ENCODE measurements at regions not wholly inside any gene's neighbourhood (a gene's known extent, or its start where the extent isn't known, plus 50 kb on each side); places are given as distances from the start of the nearest gene placed in this dataset.
A peak's percentile ranks its signal among the peaks of the same experiment; 100 is the strongest.

- DNase-seq, result no peak
Observed at GRCh38 chr22:49306632-49307480, 520.8 kb downstream of the BRD1 start.

DNA sequence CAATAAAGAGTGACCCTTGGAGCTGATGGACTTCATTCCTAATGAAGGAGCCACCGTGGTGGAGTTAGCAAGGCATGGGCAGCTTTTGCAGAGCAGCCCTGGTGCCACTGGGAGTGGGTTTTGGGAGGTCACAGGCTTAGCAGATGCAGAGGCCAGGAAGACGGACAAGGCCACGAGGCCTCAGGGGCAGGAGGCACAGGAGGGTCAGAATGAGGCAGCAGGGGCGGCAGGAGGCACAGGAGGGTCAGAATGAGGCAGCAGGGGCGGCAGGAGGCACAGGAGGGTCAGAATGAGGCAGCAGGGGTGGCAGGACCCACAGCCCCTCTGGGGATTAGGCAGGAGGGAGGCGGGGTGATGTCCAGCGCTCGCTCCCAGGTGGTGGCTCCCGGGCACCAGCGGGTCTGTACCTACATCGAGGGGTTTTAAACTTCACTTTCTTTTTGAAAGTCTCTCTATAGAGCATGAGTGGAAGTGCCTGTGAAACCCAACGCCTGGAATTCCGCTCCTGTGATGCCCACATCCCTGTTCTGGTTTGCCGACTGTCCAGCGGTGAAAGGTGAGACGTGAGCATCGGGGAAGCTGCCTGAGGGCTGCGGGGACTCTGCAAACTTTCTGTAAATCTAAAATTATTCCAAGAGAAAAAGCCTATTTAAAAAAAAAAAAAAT is 521.6 kb downstream of the BRD1 start:
- no peak for DNase-seq

GRCh38 chr22:49305214-49305965 is 522.3 kb downstream of the BRD1 start:
- DNase-seq, result peak; percentile 26

GRCh38 chr22:49303781-49304461 is 523.8 kb downstream of the BRD1 start:
- DNase-seq, result no peak

DNA sequence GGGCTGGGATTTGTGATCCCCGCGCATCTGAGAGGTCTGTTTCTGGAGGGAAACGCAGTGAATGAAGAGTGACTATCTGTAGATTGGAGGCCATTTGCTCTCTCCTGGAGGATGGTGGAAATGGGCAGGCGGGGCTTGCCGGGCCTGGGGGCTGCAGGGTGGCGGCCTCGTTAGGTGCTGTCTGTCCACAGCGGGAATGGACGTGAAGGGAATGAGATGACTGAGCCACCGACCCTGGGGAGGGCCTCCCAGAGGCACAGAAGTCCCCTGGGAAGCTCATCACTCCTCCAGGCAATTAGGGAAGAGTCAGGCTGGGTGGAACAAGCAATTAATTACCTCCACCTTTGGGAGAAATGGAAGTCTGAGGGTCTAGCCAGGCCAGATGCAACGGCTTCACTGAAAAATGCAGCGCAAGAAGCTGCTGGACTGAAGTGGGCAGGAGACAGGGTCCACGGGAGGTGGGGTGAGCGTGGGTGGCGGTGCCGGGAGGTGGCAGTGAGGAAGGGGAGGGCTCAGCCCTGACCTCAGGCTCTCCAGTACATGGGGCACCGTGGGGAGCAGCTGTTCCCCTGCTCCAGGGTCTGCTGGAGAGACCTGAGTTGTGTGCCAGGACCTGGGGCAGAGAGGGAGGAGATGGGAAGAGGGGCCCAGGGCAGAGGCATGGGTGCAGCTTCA is 524.5 kb downstream of the BRD1 start:
- DNase-seq, result no peak

GRCh38 chr22:49302530-49302929 is 525.1 kb downstream of the BRD1 start:
- DNase-seq, result no peak

GRCh38 chr22:49302150-49302460 is 525.6 kb downstream of the BRD1 start:
- DNase-seq, result no peak

- no peak for DNase-seq
Observed at GRCh38 chr22:49301398-49302149, 526.1 kb downstream of the BRD1 start.

GRCh38 chr22:49300951-49301397 is 526.7 kb downstream of the BRD1 start:
- DNase-seq, result no peak

- no peak for DNase-seq
Observed at GRCh38 chr22:49300241-49300640, 527.4 kb downstream of the BRD1 start.

- no peak for DNase-seq
Observed at GRCh38 chr22:49299821-49300231, 527.8 kb downstream of the BRD1 start.

GRCh38 chr22:49298834-49299750 is 528.6 kb downstream of the BRD1 start:
- no peak for DNase-seq

DNA sequence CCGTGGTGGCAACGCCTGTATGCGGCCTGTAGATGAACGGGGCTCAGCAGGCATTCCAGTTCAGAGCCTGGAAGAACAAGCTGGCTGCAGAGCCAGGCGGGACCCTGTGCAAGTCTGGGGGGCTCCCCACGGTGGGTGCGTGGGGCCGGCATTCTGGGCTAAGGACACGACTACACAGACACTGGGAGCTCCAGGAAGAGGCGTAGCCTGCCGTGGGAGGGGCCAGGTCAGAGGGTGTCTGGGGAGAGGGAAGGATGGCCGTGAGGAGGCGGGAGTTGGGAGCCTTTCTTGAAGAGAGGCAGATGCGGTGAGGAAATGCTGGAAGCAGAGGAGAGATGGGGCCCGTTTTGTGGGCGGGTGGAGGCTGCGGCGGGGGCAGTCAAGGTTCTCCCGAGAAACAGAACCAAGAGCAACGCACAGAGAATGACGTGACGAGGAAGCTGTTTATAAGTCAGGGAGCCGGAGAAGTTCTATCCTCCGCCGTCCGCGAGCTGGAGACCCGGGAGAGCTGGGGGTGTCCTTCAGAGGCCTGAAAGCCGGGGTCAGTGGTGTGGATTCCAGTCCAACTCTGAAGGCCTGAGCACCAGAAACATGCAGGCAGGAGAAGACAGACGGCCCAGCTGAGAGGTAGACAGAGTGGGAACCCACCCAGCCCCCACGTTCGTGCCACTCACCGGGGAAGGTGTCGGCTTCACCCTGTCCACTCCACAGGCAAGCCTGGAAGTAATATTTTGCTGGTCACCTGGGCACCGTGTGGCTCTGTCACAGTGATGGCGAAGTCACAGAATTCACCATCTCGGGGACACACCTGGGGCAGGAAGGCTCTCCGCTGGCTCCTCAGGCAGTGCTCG is 529.6 kb downstream of the BRD1 start:
- no peak for DNase-seq

DNA sequence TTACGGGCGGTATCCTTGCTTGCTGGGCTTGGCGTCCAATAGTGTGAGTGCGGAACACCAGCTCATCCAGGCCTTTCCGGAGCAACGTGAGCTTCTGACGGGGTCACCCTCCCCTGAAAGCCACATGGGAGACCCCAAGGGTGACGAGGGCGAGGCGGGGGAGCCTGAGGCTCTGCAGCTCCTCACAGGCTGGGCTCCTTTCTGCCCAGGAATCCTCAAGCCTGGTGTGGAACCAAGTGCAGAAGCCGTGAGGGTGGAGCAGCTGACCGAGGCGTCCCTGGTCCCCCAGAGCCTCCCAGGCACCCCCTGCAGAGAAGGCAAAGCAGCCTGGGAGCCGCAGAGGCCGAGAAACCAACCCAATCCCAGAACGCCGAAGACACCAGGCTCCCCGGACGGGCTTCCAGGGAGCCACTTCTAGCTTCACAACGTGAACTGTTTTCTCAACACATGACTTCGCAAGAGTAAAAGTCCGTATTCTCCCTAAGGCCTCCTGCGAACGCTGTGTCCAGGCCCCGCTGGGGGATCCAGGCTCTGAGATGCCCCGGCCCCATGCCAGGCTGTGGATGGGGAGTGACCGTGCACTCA is 530.3 kb downstream of the BRD1 start:
- no peak for DNase-seq

GRCh38 chr22:49296561-49296960 is 531.1 kb downstream of the BRD1 start:
- DNase-seq, result no peak

- no peak for DNase-seq
Observed at GRCh38 chr22:49295851-49296560, 531.7 kb downstream of the BRD1 start.

DNA sequence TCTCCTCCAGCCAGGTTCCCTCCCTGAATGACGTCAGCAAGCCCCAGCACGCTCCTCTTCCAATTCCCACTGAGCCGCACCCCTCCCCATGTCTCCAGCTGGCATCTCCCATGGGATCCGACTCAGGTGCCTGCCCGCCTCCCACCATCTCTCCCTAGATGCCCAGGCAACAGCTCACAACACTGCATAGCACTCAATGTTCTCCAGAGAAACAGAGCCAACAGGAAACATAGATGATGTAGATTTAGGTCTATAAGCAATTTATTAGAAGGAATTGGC is 532.3 kb downstream of the BRD1 start:
- no peak for DNase-seq

GRCh38 chr22:49294656-49295464 is 532.8 kb downstream of the BRD1 start:
- DNase-seq, result no peak
